AML-193 (cell line): ENCODE measurements at regions not wholly inside any gene's neighbourhood (a gene's known extent, or its start where the extent isn't known, plus 50 kb on each side); places are given as distances from the start of the nearest gene placed in this dataset.

Experiments
- DNase-seq, 2 experiments: peaks; one replicate each; lab custom pipeline; 2025; lab: John Stamatoyannopoulos, UW

DNA sequence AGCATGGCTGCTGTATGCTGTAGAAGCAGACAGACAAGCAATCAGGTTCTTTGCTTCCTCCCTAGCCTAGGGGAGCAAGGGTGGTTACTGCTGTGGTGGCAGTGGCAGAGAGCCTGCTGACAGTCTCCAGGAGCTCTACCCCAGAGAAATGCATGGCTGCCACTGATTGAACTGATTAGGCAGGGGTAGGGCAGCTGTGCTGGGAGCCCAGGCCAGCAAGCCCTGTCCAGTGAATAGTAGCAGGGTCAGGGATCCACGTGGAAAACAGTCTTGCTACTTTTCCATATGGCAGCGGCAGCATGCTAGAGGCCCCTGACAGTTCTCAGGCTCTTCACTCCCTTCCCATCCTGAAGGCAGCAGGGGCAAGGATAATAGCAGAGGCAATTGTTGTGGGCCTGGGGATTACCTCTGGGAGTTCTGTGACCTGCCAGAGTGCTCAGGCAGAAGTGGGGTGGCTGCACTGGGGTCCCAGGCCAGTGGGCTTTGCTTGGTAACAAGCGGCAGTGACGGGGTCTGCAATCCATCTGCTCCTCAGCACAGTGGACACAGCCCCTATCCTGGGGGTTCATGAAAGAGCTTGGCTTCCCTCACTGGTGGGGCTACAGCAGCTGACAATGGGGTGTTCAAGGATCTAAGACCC is 558.8 kb upstream of the GHITM start:
- DNase-seq, result no peak

DNA sequence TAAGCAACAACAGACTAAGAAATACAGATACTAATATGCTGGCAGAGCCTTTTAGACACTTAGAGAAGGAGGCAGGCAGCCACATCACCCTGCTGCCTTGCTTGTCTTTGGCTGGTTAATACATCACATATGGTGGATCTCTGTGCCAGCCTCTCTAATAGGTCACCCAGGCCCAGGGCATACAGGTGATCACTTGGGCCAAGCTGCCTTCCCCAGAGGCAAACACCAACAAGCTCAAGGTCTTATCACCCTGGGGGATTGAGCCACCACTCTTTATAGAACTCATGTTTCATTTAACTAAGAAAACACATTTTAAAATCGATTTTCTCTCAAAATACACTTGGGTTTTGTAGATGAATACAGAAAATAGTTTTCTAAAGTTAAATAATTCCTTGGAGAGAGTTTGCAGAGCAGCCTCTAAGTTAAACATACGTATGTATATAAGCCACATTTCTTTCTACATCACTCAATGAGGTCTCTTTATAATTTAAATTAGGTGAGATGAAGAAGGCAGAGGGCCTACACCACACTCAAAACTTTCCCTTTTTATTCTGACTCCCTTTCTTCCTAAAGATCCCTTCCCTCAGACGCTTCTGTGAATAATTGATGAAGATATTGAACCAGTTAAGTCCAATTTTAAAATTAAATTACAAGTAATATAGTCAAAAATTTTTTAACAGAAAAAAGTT is 556.8 kb upstream of the GHITM start:
- DNase-seq, result no peak

DNA sequence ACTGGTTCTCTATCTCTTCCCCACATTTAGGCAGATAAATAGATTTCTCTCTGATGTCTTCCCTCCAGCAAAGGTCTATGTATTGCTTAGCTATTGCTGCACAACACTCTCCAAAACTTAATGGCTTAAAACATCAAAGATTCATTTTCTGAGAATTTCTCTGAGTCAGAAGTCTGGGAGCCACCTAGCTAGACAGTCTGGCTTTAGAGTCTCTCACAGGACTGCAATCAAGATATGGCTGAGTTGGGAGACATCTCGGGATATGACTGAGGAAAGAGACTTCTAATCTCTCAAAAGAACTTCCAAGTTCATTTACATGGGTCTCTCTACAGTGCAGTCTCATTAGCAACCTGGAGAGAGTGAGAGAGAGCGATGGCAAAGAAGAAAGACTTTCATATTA is 553.6 kb upstream of the GHITM start:
- no peak for DNase-seq

DNA sequence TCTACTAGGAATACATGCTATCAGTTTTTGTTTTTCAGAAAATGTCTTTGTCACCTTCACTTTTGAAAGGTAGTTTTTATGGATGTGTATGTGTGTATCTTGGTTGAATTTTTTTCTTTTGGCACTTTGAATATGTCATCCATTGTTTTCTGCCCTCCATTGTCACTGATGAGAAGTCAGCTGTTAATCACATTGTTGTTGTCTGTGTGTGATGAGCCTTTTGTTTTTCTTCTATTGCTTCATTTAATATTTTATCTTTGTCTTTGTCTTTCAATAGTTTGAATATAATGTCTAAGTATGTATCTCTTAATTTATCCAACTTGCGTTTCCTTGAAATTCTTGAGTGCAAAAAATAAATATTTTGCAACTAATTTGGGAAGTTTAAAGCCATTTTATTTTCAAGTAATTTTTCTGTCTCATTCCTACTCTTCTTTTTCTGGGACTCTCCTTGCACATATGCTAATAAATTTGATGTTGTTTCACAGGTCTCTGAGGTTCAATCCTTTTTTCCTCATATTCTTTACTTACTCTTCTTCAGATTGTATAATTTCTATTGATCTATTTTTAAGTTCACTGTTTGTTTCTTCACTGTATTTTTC is 546.9 kb upstream of the GHITM start:
- no peak for DNase-seq

DNA sequence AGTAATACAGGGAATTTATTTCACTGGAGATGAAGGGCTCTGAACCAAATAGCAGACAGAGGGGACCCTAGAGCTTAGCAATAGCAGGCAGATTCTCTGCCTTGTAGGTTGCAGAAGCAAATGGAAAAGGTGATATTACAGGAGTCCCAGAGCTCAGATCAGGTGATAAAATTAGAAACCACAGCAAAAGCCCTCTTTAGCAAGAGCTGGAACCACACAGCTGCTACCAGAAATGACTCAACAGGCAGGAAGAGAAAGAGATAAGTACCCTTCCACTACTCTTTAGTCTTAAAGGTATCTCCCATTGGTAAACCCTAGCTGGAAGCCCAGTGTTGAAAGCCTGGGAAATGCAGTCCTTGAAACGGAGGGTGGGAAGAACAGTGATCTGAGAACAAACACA is 535.6 kb upstream of the GHITM start:
- no peak for DNase-seq

DNA sequence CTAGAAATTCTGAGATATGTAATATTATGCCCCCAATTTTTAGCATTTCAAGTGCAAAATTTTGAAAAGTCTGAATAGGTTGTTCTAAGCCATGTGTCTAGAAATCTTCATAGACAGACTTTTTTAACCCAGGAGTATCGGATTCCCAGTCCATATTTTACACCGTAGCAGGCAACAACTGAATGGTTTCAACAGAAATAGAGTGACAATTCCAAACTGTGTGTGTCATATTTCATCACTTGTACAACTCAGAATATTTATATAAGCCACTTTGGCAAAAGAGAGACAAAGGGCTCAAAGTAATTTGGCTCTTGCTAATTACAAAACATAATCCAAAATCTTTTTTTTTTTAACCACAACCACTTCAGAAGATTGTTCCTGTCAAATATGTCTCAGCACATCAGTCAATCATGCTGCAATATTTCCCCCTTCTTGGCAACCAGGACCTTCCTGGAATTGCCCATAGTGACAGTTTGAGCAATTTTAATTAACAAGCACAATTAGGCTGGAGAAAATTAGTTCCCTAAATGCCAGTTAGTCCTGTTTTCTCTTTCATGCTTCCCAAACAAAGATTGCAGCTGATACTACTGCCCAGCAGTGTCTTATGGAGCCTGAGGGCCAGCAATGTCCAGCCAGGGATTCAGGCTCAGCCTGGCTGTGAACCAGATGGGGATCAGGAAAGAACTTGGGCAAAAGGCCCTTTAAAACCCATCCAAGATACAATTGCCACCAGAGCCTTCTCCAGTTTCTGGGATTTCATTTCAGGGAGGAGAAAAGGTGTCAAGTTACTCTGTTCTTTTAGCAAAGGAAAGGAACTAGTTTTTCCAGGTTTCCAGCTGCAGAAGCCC is 533.3 kb upstream of the GHITM start:
- DNase-seq, result no peak

DNA sequence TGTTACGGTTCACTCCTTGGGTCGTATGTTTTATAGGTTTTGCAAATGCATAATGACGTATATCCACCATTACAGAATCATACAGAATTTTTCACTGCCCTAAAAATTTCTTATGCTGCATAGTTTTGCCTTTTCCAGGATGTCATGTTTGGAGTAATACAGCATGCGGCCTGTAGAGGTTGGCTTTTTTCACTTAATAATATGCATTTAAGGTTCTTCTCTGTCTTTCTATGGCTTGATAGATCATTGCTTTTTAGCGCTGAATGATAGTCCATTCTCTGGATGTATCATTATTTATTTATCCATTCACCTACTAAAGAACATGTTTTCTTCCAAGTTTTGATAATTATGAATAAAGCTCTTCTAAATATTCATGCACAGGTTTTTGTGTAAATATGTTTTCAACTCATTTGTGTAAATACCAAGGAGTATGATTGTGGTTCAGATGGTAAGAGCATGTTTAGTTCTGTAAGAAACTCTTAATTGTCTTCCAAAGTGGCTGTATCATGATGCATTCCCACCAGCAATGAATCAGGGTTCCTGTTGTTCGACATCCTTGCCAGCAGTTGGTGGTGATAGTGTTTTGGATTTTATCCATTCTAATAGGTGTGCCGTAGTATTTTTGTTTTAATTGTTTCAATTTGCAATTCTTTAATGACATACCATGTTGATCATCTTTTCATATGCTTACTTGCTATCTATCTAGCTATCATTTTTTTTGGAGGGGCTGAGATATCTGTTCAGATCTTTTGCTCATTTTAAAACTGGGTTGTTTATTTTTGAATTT is 531.2 kb upstream of the GHITM start:
- DNase-seq, result no peak

DNA sequence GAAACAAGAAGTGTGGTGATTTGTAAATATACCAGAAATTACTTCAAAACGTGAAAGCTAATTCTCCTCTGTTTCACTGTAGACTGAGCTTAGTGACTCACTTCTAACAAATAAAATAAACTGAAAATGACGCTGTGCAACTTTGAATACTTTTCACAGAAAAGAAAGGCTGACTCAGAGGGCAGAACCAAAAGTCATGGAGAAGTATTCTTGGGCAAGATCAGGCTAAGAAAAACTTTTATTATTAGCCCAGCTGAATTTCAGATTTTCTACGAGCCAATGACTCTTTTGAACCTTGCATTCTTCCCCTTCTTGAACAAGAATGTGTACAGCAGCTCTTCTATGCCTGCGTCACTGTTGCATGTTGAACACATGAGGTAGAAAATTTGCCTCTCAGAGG is 527.3 kb upstream of the GHITM start:
- no peak for DNase-seq

DNA sequence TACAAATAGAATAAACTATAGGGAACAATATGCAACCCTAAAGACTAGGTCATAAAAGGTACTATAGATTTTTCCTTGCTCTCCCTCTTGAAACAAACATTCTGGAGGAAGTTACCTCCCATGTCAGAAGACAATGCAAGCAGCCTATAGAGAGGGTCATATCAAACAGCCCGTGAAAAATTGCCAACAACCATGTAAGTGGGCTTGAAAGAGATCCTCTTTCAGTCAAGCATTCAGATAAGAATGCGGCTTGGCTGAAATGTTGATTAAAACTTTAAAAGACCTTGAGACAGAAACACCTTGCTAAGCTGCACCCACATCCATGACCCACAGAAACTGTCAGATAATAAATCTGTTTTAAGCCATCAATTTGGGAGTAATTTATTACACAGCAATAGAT is 526.6 kb upstream of the GHITM start:
- DNase-seq, result no peak

DNA sequence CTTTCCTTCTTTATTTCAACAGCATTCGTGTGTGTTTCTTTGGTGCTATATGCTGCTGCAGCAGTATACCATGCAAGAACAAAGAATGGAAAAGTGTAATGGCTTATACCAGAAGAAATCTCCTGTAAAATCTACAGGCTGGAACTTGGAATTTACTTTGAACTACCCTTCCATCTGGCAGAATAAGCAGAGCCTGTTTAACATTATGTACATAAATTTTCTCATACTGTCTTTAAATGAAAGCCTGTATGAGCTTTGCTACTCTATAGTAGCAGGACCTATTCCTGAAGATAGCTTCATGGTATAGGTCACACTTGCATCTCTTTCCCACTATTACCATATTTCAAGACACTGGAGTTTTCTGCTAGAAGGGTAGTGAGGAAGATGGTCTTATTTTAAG is 522.1 kb upstream of the GHITM start:
- DNase-seq, result no peak

DNA sequence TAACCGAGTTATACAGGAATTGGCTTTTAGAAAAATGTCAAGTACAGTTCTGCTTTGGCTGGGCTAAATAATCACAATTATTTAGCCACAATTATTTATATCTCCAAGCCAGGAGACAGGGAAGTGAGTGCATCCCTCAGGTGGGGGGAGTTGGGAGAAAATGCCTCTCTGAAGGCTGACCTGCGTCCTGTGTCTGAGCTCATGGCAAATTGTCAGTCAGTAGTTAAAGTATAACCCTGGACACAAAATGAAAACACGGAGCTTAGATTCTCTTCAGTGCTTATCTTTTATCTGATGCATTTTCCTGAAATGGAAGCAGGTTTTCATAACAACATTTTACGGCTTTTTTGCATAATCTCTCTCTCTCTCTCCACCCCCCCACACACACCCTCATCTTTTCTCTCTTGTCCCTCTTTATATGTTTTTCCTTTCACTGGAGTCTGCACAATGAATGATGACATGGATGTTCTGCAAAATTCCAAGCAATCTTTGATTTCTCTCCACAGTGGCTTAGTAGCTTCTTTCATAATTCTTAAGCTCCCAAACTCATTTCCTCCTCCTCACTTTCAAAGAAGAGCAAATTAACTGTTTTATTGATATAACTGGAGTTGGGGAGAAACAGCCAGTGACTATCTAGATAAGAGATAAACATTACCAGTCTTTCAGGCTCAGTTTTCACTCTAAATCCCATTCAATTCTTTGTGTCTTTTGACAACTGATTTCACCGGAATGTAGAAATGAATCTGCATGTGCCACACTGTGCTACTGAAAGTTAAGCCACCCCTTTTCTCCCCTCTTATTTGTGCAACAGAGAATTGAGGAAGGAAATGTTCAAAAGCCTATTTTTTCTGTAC is 521.4 kb upstream of the GHITM start:
- DNase-seq, result no peak

DNA sequence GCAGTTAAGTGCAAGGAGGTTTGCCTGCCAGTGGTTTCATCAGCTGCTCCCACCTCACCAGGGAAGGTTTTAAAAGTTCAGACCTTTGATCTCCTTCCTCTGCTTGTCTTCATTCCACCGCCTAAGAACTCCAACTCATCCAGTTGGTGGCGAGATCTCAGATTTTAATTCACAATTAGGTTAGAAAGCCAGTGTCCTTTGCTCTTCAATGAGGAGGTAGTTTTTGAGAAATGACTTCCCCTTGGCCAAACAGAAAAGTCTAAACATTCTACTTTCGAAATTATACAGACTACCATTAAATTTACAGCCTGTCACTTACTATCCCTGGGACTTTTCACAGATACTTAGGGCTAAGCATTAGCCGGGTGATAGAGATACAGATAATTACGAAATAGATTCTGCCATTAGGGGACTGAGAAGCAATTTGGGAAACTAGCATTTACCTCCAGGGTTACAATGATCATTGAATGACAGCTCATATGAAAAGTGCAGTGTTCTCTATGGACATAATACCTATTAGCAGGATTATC is 513.4 kb upstream of the GHITM start:
- DNase-seq, result no peak

DNA sequence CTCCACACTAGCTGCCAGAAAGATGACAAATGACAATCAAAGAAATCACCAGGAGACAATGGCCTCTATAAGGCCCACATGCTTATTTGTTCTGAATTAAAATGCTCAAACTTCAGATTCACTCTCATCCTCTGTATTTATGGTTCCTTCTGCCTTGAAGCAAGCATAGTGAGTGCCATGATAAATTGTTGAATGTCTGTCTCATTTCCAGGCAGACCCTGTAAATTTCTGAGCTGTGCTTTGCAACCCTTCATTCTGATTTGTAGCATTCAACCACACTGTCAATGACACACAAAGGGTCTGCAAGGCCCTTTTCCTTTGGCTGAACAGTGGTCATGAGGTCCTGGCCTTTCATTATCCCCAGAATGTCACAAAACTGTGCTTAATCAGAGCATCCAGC is 506.6 kb upstream of the GHITM start:
- no peak for DNase-seq

DNA sequence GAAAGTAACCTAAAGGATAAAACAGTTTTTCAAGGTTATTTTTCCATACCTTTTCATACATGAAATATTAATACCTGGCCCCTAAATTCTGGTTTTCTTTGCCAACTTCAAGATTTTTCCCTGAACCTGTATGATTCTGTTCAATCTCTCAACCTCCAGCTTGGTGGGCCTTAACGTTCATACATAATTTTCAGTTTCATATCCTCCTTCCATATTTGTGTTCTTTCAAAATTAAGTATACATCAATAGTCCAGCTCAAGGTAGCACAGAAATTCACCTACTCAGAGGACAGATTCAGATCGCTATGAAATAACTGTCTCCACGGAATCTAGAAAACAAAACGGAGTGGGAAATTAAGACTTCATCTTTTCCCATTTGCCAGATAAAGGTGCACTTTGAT is 505.8 kb upstream of the GHITM start:
- no peak for DNase-seq

DNA sequence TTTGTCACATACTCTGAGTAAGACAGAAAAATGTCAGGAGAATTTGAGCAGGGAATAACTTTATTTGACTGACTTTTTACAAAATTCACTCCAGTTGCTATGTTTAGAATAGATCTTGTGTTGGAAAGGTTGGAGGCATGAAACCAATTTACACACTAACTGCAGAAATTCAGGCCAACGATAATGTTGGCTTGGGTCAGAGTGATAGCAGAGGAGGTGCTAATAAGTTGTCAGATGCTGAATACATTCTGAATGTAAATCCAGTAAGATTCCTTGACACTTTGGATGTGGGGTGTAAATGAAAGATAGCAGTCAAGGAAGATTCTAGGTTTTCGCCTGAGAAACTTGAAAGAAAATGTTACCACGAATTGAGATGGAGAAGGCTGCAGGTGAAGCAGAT is 502.5 kb upstream of the GHITM start:
- DNase-seq, result no peak

DNA sequence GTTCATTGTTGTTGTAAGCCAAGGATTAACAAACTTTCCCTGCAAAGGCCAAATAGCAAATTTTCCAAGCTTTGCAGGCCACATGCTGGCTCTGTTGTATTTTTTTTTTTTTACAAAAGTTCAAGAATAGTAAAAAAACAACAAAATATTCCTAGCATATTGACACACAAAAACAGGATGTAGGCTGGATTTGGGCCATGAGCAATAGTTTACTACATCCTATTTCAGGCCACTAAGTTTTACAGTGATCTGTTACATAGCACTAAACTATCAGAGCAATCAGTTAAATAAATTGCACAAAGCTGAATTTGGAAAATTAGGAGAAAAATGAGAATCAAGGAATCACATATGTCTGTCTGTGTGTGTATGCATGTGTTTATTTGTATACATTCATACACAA is 491.8 kb upstream of the GHITM start:
- DNase-seq, result no peak

DNA sequence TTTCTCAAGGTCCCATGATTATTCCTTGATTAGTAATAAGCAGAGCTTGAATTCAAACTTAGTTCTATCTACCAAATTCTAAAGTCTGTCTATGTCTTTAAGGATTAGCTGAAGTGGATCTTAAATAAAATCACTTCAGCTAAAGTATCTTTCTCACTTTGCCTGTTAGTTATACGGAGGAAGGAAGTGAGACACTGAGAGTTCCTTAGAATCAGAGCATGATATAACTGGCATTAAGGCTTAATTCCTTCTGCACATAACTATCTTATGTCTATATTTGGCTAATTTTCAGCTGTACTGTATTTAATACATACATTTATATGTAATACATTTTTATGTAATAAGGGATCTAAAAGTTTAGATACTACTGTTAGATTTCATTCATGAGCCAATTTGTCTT is 491.1 kb upstream of the GHITM start:
- DNase-seq, result no peak

DNA sequence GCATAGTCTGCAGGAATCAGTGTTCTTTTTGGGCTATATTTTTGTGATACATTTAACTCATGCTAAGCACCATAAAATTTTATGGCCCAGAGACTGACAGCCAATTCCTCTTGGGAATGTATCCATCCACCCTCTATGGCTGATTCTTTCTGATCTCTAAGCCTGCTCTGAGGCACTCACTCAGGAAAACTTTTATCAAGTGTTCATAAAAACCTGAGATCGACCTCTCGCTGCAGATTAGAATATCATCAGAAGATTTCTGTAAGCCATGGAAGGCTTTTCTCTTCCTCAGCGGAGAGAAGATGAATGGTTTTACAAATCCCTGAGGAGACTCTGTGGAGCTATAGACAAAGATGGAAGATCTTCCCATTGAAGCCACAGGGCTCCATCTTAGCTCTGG is 489.8 kb upstream of the GHITM start:
- DNase-seq, result no peak

DNA sequence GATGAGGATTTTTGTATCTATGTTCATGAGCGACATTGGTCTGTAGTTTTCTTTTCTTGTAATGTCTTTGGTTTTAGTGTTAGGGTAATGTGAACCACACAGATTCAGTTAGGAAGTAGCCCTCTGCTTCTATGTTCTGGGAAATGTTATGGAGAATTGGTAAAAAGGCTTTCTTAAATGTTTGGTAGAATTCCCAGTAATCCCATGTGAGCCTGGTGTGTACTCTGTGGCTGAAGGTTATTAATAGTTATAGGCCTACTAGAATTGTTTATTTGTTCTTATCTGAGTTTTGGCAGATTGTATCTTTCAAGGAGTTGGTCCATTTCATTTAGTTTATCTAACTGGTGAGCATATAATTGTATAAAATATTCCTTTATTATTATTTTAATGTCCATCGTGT is 484.6 kb upstream of the GHITM start:
- no peak for DNase-seq

DNA sequence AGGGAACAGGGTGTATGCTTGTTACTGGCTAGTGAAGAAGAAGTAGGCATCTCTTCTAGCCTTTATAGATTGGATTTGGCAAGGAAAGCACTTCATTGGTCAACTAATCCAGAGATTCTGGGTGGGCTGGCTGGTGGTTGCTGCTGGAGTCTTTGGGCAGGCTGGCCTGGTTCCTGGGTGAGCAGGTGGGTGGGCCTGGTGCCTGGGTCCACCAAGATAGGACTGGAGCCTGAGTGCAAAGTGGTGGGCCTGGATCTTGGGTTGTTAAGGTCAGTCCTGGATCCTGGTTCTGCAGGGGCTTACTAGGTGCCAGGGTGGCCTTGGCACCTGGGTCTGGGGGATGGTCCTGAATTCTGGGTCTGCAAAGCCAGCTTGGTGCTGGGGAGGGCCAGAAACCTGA is 482.4 kb upstream of the GHITM start:
- no peak for DNase-seq

DNA sequence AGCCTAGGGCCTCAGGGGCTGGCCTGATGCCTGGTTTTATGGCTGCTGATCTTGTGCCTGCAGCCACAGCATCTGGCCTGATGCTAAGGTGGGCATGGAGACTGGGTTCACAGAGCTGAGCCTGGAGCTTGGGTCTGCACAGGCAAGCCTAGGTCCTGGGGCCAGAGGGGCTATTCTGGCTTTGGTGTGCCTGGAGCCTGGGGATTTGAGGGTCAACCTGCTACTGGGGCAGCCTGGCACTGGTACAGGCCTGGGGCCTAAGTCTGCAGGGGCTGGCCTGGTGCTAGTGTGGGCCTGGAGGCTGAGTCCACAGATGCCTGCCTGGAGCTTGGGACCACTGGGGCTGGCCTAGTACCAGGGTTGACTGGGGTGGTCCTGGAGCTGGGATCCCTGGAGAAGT is 481.8 kb upstream of the GHITM start:
- DNase-seq, result no peak
